Activated CD4-positive, alpha-beta T cell treated with anti-CD3 and anti-CD28 coated beads for 4 hours (primary cell): ENCODE measurements at regions not wholly inside any gene's neighbourhood (a gene's known extent, or its start where the extent isn't known, plus 50 kb on each side); places are given as distances from the start of the nearest gene placed in this dataset.

Experiments
- DNase-seq, 2 donors: peaks; one replicate each; pipeline ENCODE4 v3.0.0-alpha.2; 2020

GRCh38 chr4:164442180-164442579 lies 311.8 kb upstream of the SMIM31 start:
- no peak for DNase-seq

GRCh38 chr4:164446516-164446915 lies 307.4 kb upstream of the SMIM31 start:
- DNase-seq = no peak

- DNase-seq = no peak
These were observed 292.0 kb upstream of the SMIM31 start for GRCh38 chr4:164461901-164462300.

- DNase-seq = no peak
These were observed 291.5 kb upstream of the SMIM31 start for GRCh38 chr4:164462471-164462870.

- DNase-seq = no peak
These were observed 289.6 kb upstream of the SMIM31 start for GRCh38 chr4:164464313-164464712.

- no peak for DNase-seq
These were observed 286.4 kb upstream of the SMIM31 start for GRCh38 chr4:164467493-164467892.

- no peak for DNase-seq
These were observed 272.4 kb upstream of the SMIM31 start for GRCh38 chr4:164481306-164482091.

- DNase-seq = no peak
These were observed 271.9 kb upstream of the SMIM31 start for GRCh38 chr4:164482092-164482404.

- no peak for DNase-seq
These were observed 271.2 kb upstream of the SMIM31 start for GRCh38 chr4:164482758-164483157.

GRCh38 chr4:164483711-164484110 lies 270.2 kb upstream of the SMIM31 start:
- DNase-seq = no peak

- no peak for DNase-seq
These were observed 269.4 kb upstream of the SMIM31 start for GRCh38 chr4:164484551-164484950.

GRCh38 chr4:164485136-164485535 lies 268.8 kb upstream of the SMIM31 start:
- no peak for DNase-seq

- no peak for DNase-seq
These were observed 265.8 kb upstream of the SMIM31 start for GRCh38 chr4:164488114-164488513.

- DNase-seq = no peak
These were observed 252.9 kb upstream of the SMIM31 start for GRCh38 chr4:164501074-164501473.

- no peak for DNase-seq
These were observed 250.1 kb upstream of the SMIM31 start for GRCh38 chr4:164503874-164504273.

- DNase-seq = no peak
These were observed 245.8 kb upstream of the SMIM31 start for GRCh38 chr4:164508097-164508496.

- DNase-seq = no peak
These were observed 245.2 kb upstream of the SMIM31 start for GRCh38 chr4:164508771-164509170.

- no peak for DNase-seq
These were observed 244.0 kb upstream of the SMIM31 start for GRCh38 chr4:164509951-164510350.

GRCh38 chr4:164512124-164512523 lies 241.8 kb upstream of the SMIM31 start:
- DNase-seq = no peak

GRCh38 chr4:164514765-164515164 lies 239.2 kb upstream of the SMIM31 start:
- no peak for DNase-seq

GRCh38 chr4:164524789-164525188 lies 229.1 kb upstream of the SMIM31 start:
- no peak for DNase-seq

GRCh38 chr4:164526933-164527583 lies 226.9 kb upstream of the SMIM31 start:
- DNase-seq = no peak

- DNase-seq = no peak
These were observed 224.9 kb upstream of the SMIM31 start for GRCh38 chr4:164529058-164529457.

- DNase-seq = no peak
These were observed 224.4 kb upstream of the SMIM31 start for GRCh38 chr4:164529486-164529885.

GRCh38 chr4:164531336-164531735 lies 222.6 kb upstream of the SMIM31 start:
- no peak for DNase-seq
